Neural progenitor cell (in vitro differentiated cells): ENCODE measurements at regions not wholly inside any gene's neighbourhood (a gene's known extent, or its start where the extent isn't known, plus 50 kb on each side); places are given as distances from the start of the nearest gene placed in this dataset.
"Not testable (repeated sequence)": the region's sequence is repeated elsewhere in the genome, so short reads cannot be mapped to it uniquely, and the experiment has no call there.

Source experiments
- EZH2 ChIP-seq: fragments of 200-600 bp; sonication (generic); IDR thresholded peaks from 2 replicates; pipeline ENCODE4 v1.6.1; 2017; ENCODE audit warnings: antibody characterized with exemption, mild to moderate bottlenecking, moderate library complexity
- EZH2phosphoT487 ChIP-seq: fragments of 200-600 bp; sonication (generic); IDR thresholded peaks from 2 replicates; pipeline ENCODE4 v1.6.1; 2017; ENCODE audit warnings: antibody characterized with exemption
- TF ChIP-seq, protein P1 (sequence below): fragments of 200-600 bp; sonication (generic); IDR thresholded peaks from 2 replicates; pipeline ENCODE4 v1.5.1; 2017; ENCODE audit warnings: antibody characterized with exemption, mild to moderate bottlenecking

DNA sequence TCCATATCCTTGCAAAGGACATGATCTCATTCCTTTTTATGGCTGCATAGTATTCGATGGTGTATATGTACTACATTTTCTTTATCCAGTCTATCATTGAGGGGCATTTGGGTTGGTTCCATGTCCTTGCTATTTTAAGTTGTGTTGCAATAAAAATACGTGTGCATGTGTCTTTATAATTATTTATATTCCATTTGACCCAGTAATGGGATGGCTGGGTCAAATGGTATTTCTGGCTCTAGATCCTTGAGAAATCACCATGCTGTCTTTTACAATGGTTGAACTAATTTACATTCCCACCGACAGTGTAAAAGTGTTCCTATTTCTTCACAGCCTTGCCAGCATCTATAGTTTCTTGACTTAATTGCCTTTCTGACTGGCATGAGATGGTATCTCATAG is 972.6 kb upstream of the KCND2 start:
- TF ChIP-seq, protein P1, sequence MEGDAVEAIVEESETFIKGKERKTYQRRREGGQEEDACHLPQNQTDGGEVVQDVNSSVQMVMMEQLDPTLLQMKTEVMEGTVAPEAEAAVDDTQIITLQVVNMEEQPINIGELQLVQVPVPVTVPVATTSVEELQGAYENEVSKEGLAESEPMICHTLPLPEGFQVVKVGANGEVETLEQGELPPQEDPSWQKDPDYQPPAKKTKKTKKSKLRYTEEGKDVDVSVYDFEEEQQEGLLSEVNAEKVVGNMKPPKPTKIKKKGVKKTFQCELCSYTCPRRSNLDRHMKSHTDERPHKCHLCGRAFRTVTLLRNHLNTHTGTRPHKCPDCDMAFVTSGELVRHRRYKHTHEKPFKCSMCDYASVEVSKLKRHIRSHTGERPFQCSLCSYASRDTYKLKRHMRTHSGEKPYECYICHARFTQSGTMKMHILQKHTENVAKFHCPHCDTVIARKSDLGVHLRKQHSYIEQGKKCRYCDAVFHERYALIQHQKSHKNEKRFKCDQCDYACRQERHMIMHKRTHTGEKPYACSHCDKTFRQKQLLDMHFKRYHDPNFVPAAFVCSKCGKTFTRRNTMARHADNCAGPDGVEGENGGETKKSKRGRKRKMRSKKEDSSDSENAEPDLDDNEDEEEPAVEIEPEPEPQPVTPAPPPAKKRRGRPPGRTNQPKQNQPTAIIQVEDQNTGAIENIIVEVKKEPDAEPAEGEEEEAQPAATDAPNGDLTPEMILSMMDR = not testable (repeated sequence)
- not testable (repeated sequence) for TF ChIP-seq EZH2phosphoT487, EZH2
